Kasumi-1 (cell line): ENCODE measurements at regions not wholly inside any gene's neighbourhood (a gene's known extent, or its start where the extent isn't known, plus 50 kb on each side); places are given as distances from the start of the nearest gene placed in this dataset.

ENCODE experiments used
- DNase-seq, 2 experiments: peaks; one replicate each; lab custom pipeline; 2025; lab: John Stamatoyannopoulos, UW

GRCh38 chr9:8085986-8086385 is 286.4 kb upstream of the DMAC1 start:
- no peak for DNase-seq

DNA sequence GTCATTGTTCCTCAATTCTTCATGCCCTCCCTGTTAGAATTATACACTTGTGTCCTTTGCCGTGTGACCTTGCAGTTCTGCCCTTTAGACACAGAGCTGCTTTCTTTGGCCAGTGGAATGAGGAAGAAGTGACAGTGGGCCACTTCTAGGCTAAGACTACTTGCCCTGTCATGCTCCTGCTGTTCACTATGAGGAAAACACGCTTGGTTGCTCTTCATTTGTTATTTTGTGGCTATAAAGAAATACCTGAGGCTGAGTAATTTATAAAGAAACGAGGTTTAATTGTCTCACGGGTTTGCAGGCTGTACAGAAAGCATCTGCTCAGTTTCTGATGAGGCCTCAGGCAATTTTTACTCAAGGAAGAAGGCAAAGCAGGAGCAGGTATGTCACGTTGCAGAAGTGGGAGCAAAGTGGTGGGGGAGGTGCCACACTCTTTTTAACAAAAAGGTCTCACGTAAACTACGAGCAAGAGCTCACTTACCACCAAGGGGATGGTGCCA is 279.1 kb upstream of the DMAC1 start:
- DNase-seq = no peak

DNA sequence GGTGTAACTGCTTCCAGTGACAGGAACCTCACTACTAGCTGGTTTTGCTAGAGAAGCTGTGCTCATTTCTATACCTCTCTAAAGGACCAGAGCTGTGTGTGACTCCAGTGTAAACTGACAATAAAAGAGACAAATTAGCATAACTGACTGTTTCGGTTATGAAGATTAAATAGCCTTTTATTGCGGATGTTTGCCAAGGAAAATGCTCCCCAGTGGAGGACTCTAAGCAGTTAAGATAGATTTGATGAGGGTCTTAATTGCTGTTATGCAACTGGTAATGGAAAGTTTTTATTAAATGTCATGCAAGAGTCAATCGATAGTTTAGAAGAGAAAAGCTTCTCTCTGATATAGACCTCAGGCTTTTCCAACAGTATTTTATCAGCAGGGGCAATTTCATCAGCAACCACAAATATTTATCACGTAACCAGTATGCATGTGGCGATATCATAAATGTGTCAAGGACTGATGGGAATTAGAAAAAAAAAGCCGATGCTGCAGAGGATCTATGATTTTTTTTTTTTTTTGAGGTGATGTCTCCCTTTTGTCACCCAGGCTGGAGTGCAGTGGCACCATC is 275.2 kb upstream of the DMAC1 start:
- DNase-seq = no peak

DNA sequence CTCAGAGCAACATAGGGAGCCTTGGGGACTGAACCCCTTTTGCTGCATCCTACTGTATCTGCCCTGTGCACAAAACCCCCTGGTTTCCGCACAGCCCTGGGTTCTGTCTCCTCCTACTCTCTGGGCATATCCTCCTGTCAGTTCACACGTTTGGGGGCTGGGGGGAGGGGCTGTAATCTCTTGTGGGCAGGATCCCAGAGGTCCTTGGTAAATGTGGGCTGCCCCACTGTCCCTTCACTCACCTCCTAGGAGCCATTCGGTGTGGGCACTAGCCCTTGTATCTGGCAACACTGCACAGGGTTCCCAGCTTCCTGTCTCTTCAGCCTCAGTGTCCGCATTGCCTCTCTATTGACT is 271.8 kb upstream of the DMAC1 start:
- DNase-seq = no peak

DNA sequence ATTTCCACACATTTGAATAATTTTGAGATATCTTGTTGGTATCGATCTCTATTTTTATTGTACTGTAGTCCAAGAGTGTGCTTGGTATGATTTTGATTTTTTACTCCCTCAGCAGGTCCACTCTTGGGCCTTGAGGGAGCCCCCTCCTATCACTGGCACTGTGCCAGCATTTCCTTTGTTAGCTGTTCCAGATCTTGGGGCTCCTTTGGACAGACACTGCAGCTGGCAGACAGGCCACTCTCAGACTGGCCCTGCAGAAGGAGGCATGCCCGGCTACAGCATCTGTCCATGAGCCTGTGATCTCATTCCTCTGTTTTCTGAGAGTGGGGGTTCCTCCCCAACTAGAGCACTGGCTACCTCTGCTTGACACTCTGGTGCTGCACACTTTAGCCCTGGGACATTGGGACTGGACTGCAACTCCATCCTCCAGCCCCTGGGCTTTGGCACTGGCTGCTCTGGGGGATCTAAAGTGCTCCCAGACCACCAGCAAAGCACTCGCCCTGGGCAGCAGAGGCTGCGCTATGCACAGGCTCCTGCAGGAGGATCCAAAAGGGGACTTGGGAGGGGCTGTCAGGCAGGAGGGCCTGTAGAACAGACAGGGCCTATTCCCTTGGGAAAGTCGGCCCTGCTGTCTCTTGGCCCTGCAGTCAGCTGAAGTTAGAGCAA is 271.3 kb upstream of the DMAC1 start:
- no peak for DNase-seq

DNA sequence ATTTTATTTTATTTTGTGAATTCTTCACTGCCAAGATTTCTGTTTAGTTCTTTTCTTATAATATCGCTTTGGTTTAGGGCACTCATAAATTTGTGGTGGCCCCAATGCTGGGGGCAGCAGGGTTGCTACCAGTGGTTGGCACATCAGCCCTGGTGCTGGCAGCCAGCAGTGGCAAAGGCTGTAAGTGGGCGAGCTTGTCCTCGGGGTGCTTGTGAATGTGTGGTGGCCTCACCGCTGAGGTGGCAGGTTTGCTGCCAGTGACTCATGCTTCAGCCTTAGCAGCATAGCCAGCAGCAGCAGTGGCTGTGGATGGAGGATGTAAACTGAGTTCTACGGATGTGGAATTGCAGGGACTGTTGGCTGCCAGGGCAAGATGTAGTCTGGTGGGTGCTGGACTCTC is 262.9 kb upstream of the DMAC1 start:
- no peak for DNase-seq

DNA sequence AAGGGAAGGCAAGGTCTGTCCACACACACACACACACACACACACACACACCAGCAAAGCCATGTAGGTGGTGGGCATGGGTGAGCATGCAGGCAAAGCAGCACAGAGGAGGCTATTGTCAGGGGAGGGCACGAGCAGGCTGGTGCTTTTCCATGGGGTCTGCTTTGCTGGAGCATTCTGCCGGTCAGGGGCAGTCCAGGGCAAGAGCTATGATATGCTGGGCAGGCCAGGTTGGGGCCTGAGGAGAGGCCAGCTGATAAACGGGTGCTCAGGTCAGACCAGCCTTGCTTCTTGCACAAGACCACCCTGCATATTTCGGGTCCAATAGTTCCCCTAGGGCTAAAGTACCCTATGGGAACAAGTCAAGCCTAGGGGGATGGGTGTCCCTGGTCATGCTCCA is 253.9 kb upstream of the DMAC1 start:
- DNase-seq = no peak

DNA sequence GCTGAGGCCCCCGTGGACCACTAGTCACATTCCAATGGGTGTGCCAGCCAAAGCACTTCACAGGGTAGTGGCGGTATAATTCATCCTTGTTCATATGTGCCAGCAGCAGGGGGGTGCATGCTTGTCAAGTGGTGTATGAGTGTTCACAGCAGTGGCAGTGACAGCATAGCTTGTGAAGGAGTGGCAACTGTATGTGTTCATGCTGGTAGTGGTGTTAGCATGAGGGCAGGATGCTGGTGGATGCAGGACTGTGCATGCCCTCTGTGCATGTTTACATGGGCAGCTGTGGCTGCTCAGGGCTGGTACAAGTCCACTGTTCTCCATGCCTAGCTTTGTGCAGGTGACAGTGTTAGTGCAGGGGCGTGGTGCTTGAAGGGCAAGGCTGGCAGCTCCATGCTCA is 253.4 kb upstream of the DMAC1 start:
- DNase-seq = no peak

DNA sequence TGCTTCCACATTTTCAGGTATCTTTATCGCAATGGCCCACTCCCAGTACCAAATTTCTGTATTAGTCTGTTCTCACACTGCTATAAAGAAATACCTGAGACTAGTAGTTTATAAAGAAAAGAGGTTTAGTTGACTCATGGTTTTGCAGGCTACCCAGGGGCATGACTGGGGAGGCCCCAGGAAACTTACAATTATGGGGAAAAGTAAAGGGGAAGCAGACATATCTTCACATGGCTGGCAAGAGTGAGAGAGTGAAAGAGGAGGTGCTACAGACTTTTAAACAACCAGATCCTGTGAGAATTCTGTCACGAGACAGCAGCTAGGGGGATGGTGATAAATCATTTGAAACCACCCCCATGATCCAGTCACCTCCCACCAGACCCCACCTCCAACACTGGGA is 238.2 kb upstream of the DMAC1 start:
- no peak for DNase-seq

DNA sequence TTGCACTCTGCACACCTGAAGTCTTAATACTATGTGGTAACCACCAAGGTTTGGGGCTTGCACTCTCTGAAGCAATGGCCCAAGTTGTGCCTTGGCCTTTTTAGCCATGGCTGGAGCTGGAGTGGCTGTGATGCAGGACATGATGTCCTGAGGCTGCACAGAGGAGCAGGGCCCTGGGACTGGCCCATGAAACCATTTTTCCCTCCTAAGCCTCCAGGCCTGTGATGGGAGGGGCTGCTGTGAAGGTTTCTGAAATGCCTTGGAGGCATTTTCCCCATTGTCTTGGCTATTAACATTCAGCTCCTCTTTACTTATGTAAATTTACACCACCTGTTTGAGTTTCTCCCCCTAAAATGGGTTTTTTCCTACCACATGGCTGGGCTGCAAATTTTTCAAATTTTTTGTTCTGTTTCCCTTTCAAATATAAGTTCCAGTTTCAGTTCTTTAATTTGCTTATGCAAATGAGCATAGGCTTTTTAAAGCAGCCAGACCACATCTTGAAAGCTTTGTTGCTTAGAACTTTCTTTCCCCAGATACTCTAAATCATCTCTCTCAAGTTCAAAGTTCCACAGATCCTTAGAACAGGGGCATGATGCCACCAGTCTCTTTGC is 237.4 kb upstream of the DMAC1 start:
- no peak for DNase-seq

GRCh38 chr9:8033794-8034193 is 234.2 kb upstream of the DMAC1 start:
- no peak for DNase-seq

- no peak for DNase-seq
These were observed 230.5 kb upstream of the DMAC1 start for GRCh38 chr9:8030095-8030494.

GRCh38 chr9:8027351-8027750 is 227.8 kb upstream of the DMAC1 start:
- no peak for DNase-seq

DNA sequence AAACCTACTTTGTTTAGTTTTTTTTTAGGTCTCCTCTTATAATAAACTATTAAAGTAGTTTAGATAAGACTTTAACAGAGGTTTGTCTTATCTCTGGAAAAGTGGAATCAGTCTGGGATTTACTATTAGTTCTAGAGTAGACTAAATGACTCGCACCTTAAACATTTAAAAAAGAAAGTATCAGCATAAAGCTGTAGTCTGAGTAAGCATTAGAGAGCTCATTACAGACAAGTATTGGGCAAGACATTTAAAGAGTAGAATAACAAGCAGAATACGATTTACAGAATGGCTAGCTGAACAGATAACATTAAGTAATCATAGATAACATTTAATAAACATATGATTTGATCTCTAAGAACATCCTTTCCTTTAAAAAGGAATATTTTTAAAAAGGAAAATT is 226.0 kb upstream of the DMAC1 start:
- no peak for DNase-seq

DNA sequence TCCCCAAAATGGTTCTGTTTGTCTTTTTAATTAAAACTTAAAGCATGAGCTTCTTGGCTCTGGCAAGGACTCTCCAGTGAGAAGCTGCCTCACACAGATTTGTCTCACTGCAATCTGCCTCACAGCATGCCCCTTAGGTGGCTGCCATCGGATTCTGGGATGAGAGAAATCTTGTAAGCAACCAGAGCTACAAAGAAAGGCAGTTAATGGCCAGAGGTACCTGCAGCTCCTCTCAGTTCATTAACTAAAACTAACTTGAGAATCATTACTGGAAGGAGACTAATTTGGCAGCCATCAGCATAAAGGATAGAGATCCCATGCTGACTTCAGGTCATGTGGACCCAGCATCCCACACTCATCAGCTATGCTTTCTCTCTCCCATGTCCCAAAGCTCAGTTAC is 220.6 kb upstream of the DMAC1 start:
- DNase-seq = no peak

DNA sequence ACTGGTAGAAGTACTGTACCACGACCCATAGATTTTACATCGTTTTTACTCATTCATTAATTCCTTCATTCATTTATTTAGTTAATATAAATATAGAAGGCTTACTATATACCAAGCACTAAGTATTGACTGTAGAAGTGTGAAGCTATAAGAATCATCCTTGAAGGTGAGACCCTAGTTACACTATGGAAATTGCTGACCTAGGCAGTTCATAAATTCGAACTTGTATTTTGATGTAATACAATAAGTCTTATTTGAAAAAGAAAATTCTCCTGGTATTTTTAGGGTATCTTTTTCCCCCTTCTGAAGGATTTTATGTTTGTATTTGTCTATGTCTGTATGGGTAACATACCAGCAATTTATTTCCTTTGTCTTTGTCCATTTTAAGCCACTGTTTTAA is 220.1 kb upstream of the DMAC1 start:
- no peak for DNase-seq

- no peak for DNase-seq
These were observed 215.6 kb upstream of the DMAC1 start for GRCh38 chr9:8014997-8015682.

- no peak for DNase-seq
These were observed 213.4 kb upstream of the DMAC1 start for GRCh38 chr9:8012986-8013385.

- DNase-seq = no peak
These were observed 212.4 kb upstream of the DMAC1 start for GRCh38 chr9:8011974-8012373.

DNA sequence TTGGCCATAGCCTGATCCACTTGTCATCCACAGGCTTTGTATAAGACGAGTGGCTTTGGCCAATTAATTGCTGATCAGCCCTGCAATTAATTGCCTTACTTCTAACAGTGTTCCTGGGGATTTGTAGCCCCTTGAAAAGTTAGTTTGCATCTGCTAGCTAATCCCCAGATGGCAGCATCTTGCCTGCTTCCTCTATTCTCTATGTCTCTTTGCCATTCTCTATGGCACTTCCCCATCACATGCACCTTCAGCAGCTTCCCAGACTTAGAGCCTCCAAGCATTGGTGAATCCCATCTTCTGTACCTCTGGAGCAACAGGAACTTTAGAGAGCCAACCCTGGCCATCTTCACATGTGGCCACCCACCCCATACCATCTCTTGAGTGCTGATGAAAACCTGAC is 197.0 kb upstream of the DMAC1 start:
- no peak for DNase-seq

- DNase-seq = no peak
These were observed 189.2 kb upstream of the DMAC1 start for GRCh38 chr9:7988644-7989280.

GRCh38 chr9:7984692-7985091 is 185.1 kb upstream of the DMAC1 start:
- DNase-seq = no peak

DNA sequence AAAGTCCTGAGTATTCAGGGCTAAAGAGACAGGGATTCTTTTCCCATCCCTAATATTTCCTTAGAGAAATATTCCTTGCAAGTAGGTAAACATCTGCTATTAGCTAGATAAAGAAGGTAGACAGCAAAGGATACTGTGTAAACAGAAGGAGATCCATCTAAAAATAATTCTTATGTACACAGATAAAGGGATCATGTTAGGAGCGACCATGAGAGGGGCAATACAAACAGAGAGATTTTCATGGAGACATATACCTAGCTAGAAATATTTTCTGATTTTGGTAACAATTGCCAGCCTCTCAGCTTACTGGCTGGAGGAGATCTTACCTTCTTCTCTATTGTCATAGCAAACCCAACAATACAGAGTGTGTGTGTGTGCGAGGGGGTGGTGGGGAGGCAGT is 184.6 kb upstream of the DMAC1 start:
- no peak for DNase-seq
